ENCODE measurements at regions not wholly inside any gene's neighbourhood (a gene's known extent, or its start where the extent isn't known, plus 50 kb on each side); places are given as distances from the start of the nearest gene placed in this dataset.

GRCh38 chr13:44058624-44059215 is 179.0 kb downstream of the LACC1 start:
- TF ChIP-seq GATA2 (IDR thresholded peaks at IDR 0.05; ENCODE audit: low read depth, low read length) = no peak
- no peak for TF ChIP-seq GATA3 (IDR thresholded peaks at IDR 0.05; ENCODE audit: low read depth, low read length)
